Astrocyte of the cerebellum (primary cell): ENCODE measurements at regions not wholly inside any gene's neighbourhood (a gene's known extent, or its start where the extent isn't known, plus 50 kb on each side); places are given as distances from the start of the nearest gene placed in this dataset.

ENCODE experiments used
- DNase-seq: peaks from one replicate; pipeline ENCODE4 v3.0.0-alpha.2; 2011; ENCODE audit warnings: low read depth
- H3K4me3 ChIP-seq: 2 replicates; pipeline ENCODE4 v1.5.1; 2011; ENCODE audit warnings: mild to moderate bottlenecking, low read depth, low read length, moderate library complexity
- in situ Hi-C: cut with HindIII; loops from 2 replicates; pipeline ENCODE4 v1.10.0; 2017; ENCODE audit warnings: low sequenced_read_pairs
- TF ChIP-seq, protein P1 (sequence below): IDR thresholded peaks from 2 replicates; pipeline ENCODE4 v1.5.1; 2012; ENCODE audit warnings: low read length, low read depth, moderate library complexity, mild to moderate bottlenecking; ENCODE audit errors: missing control alignments

GRCh38 chr17:43334738-43335402, 63.9 kb upstream of the ARL4D start:
- in situ Hi-C loops, result no loop called here
- no peak overlapping the region for H3K4me3 ChIP-seq
- no peak for DNase-seq
- TF ChIP-seq, protein P1, sequence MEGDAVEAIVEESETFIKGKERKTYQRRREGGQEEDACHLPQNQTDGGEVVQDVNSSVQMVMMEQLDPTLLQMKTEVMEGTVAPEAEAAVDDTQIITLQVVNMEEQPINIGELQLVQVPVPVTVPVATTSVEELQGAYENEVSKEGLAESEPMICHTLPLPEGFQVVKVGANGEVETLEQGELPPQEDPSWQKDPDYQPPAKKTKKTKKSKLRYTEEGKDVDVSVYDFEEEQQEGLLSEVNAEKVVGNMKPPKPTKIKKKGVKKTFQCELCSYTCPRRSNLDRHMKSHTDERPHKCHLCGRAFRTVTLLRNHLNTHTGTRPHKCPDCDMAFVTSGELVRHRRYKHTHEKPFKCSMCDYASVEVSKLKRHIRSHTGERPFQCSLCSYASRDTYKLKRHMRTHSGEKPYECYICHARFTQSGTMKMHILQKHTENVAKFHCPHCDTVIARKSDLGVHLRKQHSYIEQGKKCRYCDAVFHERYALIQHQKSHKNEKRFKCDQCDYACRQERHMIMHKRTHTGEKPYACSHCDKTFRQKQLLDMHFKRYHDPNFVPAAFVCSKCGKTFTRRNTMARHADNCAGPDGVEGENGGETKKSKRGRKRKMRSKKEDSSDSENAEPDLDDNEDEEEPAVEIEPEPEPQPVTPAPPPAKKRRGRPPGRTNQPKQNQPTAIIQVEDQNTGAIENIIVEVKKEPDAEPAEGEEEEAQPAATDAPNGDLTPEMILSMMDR, result no peak

GRCh38 chr17:43333433-43333943, 65.3 kb upstream of the ARL4D start:
- in situ Hi-C loops, result no loop called here
- no peak for DNase-seq
- TF ChIP-seq, protein P1, result no peak
- no peak overlapping the region for H3K4me3 ChIP-seq

DNA sequence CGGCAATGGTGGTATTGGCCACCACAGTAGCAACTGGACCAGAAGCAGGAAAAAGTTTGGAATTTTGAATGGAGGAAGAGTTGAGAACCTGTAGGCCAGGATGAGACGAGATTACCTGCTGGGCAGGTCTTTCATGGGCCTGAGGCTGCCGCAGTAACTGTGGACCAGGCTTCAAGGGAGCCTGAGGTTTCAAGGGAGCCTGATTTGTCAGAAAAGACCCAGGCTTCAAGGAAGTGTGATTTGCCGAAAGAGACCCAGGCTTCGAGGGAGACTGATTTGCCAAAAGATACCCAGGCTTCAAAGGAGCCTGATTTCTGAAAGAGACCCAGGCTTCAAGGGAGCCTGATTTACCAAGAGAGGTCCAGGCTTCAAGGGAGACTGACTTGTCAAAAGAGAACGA, 66.6 kb upstream of the ARL4D start:
- H3K4me3 ChIP-seq, result no peak overlapping the region
- in situ Hi-C loops, result no loop called here
- no peak for DNase-seq
- TF ChIP-seq, protein P1, result no peak

- no peak overlapping the region for H3K4me3 ChIP-seq
- DNase-seq, result no peak
- in situ Hi-C loops, result no loop called here
- TF ChIP-seq, protein P1, result no peak
Observed at GRCh38 chr17:43330876-43331639, 67.7 kb upstream of the ARL4D start.

- DNase-seq, result no peak
- H3K4me3 ChIP-seq, result no peak overlapping the region
- TF ChIP-seq, protein P1, result no peak
- in situ Hi-C loops, result no loop called here
Observed at GRCh38 chr17:43329183-43329582, 69.6 kb upstream of the ARL4D start.

DNA sequence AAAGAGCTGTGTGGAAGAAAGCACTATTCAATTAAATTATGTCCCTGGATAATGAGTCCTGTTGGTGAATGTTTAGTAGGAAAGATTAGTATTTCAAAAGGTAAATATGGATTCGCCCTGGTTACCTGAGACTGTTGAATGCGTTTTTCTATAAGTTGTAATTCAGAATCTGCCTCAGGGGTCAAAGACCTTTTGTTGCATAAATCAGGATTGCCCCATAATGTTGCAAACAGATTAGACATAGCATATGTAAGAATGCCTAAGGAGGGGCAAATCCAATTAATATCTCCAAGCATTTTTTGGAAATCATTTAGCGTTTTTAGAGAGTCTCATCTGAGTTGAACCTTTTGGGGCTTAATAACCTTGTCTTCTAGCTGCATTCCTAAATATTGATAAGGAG, 70.1 kb upstream of the ARL4D start:
- in situ Hi-C loops, result no loop called here
- DNase-seq, result no peak
- TF ChIP-seq, protein P1, result no peak
- H3K4me3 ChIP-seq, result no peak overlapping the region
